ENCODE measurements at regions not wholly inside any gene's neighbourhood (a gene's known extent, or its start where the extent isn't known, plus 50 kb on each side); places are given as distances from the start of the nearest gene placed in this dataset.

DNA sequence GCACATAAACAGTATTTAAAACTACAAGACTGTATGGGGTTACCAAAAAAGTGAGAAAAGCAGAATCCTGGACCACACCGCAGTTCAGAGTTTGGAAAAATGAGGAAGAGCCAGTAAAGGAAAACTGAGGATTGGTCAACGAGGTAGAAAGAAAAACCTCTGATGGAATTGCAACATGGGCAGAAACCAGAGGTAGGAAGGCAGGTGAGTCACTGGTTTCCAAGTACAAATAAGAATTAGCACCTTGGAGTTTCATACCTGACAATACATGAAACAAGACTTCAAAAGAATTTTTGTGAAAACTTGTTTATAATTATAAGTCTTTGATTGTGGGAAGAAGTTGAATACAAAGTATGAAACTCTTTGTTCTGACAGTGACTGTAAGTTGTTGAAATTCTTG is 533.7 kb upstream of the DAB1 start:
- H3K9me3 ChIP-seq (replicated peaks in 1 of 2; ENCODE audit: control insufficient read depth in 1 of 2, insufficient read depth in 1 of 2, low read length in 2 of 2) = no peaks in the 10 kb centered on the region
- no peak overlapping the region for H3K4me3 ChIP-seq (replicated peaks in 1 of 3; ENCODE audit: low read depth in 2 of 3, low read length in 3 of 3)
- no peak overlapping the region for H2AFZ ChIP-seq (ENCODE audit: insufficient read depth, low read depth, low read length, poor library complexity, severe bottlenecking)
- H3K27ac Mint-ChIP-seq = no peak overlapping the region
- H3K9me3 Mint-ChIP-seq = peaks cover 0 to 7% (median 0%) of the 10 kb centered on the region in 7 donors
- H3K4me3 Mint-ChIP-seq = no peak overlapping the region
- 60% methylated on average over 1 of the region's 2 CpGs for WGBS (ENCODE audit: insufficient coverage)
- H4K20me1 ChIP-seq (ENCODE audit: insufficient read depth, low read length) = no peaks in the 10 kb centered on the region
- H3K9ac ChIP-seq (ENCODE audit: insufficient read depth, low read length, poor library complexity, severe bottlenecking) = no peak overlapping the region
- no peak for TF ChIP-seq CTCF (IDR thresholded peaks at IDR 0.05)
- H3K27me3 Mint-ChIP-seq (ENCODE audit: low read depth in 3 of 3) = peaks cover 0 to 1% (median 1%) of the 10 kb centered on the region in 3 donors
- H3K79me2 ChIP-seq (ENCODE audit: insufficient read depth, low read length) = no peaks in the 10 kb centered on the region
- no peaks in the 10 kb centered on the region for H3K4me1 ChIP-seq (ENCODE audit: control insufficient read depth in 1 of 2, insufficient read depth in 2 of 2, low read length in 2 of 2)
- H3K27ac ChIP-seq (ENCODE audit: low read depth in 1 of 2, low read length in 2 of 2) = no peak overlapping the region
- DNase-seq = no peak
- intact Hi-C loops (cut with micrococcal nuclease) = no loop called here
- no peaks in the 10 kb centered on the region for H3K36me3 ChIP-seq (replicated peaks in 1 of 2; ENCODE audit: control insufficient read depth in 1 of 2, insufficient read depth in 2 of 2, low read length in 2 of 2)
- no peaks in the 10 kb centered on the region for H3K27me3 ChIP-seq (ENCODE audit: control insufficient read depth in 2 of 2, insufficient read depth in 2 of 2, low read length in 2 of 2)
- no peak overlapping the region for H3K4me2 ChIP-seq (replicated peaks; ENCODE audit: extremely low read depth, low read length, poor library complexity, severe bottlenecking)
- H3K36me3 Mint-ChIP-seq = no peaks in the 10 kb centered on the region
- H3K4me1 Mint-ChIP-seq = no peaks in the 10 kb centered on the region

DNA sequence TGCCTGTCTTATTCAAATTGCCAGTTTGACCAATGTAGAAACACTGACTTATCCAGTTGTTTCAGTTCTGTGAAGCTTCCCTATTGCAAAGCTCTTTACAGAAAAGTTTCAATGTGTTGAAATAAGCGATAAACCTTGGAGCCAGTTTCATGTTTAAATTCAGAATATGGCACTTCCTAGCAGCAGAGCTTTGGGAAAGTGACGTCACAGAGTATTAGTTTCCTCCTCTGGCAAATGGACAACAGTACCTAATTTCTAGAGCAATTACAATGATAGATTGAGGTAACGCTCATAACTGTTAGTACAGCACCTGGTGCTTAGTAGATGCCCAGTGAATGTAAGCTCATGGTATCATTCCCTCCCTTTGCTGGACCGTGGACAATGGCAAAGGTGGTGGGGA is 527.5 kb upstream of the DAB1 start:
- Histone ChIP-seq H3K27me3 (ENCODE audit: control insufficient read depth in 2 of 2, insufficient read depth in 2 of 2, low read length in 2 of 2) (no peaks in the 10 kb centered on the region), H4K20me1 (ENCODE audit: insufficient read depth, low read length) (no peaks in the 10 kb centered on the region), H3K4me3 (replicated peaks in 1 of 3; ENCODE audit: low read depth in 2 of 3, low read length in 3 of 3) (no peak overlapping the region), H3K9me3 (replicated peaks in 1 of 2; ENCODE audit: control insufficient read depth in 1 of 2, insufficient read depth in 1 of 2, low read length in 2 of 2) (no peaks in the 10 kb centered on the region), H2AFZ (ENCODE audit: insufficient read depth, low read depth, low read length, poor library complexity, severe bottlenecking) (no peak overlapping the region), H3K4me1 (ENCODE audit: control insufficient read depth in 1 of 2, insufficient read depth in 2 of 2, low read length in 2 of 2) (no peaks in the 10 kb centered on the region), H3K79me2 (ENCODE audit: insufficient read depth, low read length) (no peaks in the 10 kb centered on the region), H3K27ac (ENCODE audit: low read depth in 1 of 2, low read length in 2 of 2) (no peak overlapping the region), H3K4me2 (replicated peaks; ENCODE audit: extremely low read depth, low read length, poor library complexity, severe bottlenecking) (no peak overlapping the region), H3K9ac (ENCODE audit: insufficient read depth, low read length, poor library complexity, severe bottlenecking) (no peak overlapping the region), H3K36me3 (replicated peaks in 1 of 2; ENCODE audit: control insufficient read depth in 1 of 2, insufficient read depth in 2 of 2, low read length in 2 of 2) (no peaks in the 10 kb centered on the region)
- no peak for DNase-seq
- Mint-ChIP-seq H3K4me3 (no peak overlapping the region), H3K27ac (no peak overlapping the region), H3K27me3 (ENCODE audit: low read depth in 3 of 3) (peaks cover 0 to 1% (median 0%) of the 10 kb centered on the region in 3 donors), H3K9me3 (peaks cover 0 to 10% (median 2%) of the 10 kb centered on the region in 7 donors), H3K4me1 (no peaks in the 10 kb centered on the region), H3K36me3 (no peaks in the 10 kb centered on the region)
- intact Hi-C loops (cut with micrococcal nuclease) = no loop called here
- TF ChIP-seq CTCF (IDR thresholded peaks at IDR 0.05) = no peak
- WGBS (ENCODE audit: insufficient coverage) = no CpG with 5 or more reads among the region's 4 CpGs
